ENCODE measurements at regions not wholly inside any gene's neighbourhood (a gene's known extent, or its start where the extent isn't known, plus 50 kb on each side); places are given as distances from the start of the nearest gene placed in this dataset.

GRCh38 chr7:120131096-120131839 is 141.7 kb upstream of the KCND2 start:
- Mint-ChIP-seq H3K4me3 (no peak overlapping the region), H3K27ac (no peak overlapping the region), H3K4me1 (no peaks in the 10 kb centered on the region), H3K27me3 (no peaks in the 10 kb centered on the region), H3K36me3 (ENCODE audit: low read depth) (no peaks in the 10 kb centered on the region), H3K9me3 (no peaks in the 10 kb centered on the region)
- DNase-seq, result no peak
- intact Hi-C loops (cut with micrococcal nuclease), result no loop called here

- Mint-ChIP-seq H3K27ac (no peak overlapping the region), H3K4me3 (no peak overlapping the region), H3K27me3 (no peaks in the 10 kb centered on the region), H3K9me3 (no peaks in the 10 kb centered on the region), H3K4me1 (no peaks in the 10 kb centered on the region), H3K36me3 (ENCODE audit: low read depth) (no peaks in the 10 kb centered on the region)
- intact Hi-C loops (cut with micrococcal nuclease), result no loop called here
- DNase-seq, result no peak
Measured at GRCh38 chr7:120138497-120138896, 134.5 kb upstream of the KCND2 start.

DNA sequence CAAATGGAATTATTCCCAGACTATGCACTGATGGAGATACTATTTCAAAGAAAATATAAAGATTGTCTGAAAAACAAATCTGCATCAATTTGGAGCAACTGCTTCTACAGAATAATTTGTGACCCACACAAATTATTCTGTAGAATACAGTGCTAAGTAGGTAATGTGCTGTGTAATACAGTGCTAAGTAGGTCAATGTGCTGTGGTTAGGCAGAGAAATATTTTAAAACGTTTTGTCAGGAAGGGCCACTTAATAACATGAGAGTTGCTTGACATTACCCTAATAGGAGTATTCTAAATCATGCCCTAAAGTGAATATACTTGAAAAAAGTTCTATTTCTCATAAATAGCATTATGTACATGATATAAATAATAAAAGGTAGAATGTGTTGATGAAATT is 116.5 kb upstream of the KCND2 start:
- H3K4me1 Mint-ChIP-seq, result no peaks in the 10 kb centered on the region
- intact Hi-C loops (cut with micrococcal nuclease), result no loop called here
- DNase-seq, result no peak

GRCh38 chr7:120160166-120160565 is 112.8 kb upstream of the KCND2 start:
- H3K4me3 Mint-ChIP-seq, result no peak overlapping the region
- DNase-seq, result no peak
- H3K27me3 Mint-ChIP-seq, result no peaks in the 10 kb centered on the region
- no peaks in the 10 kb centered on the region for H3K36me3 Mint-ChIP-seq (ENCODE audit: low read depth)
- H3K27ac Mint-ChIP-seq, result no peak overlapping the region
- intact Hi-C loops (cut with micrococcal nuclease), result no loop called here
- no peaks in the 10 kb centered on the region for H3K9me3 Mint-ChIP-seq
- H3K4me1 Mint-ChIP-seq, result no peaks in the 10 kb centered on the region

More for the DNA sequence above, 116.5 kb upstream of the KCND2 start:
- no peaks in the 10 kb centered on the region for H3K36me3 Mint-ChIP-seq (ENCODE audit: low read depth)
- no peak overlapping the region for H3K27ac Mint-ChIP-seq
- peaks cover 3% of the 10 kb centered on the region for H3K9me3 Mint-ChIP-seq
- no peaks in the 10 kb centered on the region for H3K27me3 Mint-ChIP-seq
- no peak overlapping the region for H3K4me3 Mint-ChIP-seq

DNA sequence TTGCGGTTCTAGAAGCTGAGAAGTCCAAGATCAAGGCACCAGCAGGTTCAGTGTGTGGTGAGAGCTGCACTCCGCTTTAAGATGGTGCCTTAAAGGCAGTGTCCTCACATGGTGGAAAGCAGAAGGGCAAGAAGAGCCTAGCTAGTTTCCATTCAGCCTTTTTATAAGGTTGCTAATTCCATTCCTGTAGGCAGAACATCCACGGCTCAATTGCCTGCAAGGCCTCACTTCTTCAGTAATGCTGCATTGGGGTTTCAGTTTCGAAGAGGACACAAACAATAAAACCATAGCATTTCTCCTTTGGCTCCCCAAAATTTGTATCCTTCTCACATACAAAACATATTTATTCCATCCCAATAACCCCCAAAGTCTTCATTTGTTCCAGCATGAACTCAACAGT is 109.5 kb upstream of the KCND2 start:
- H3K9me3 Mint-ChIP-seq, result no peaks in the 10 kb centered on the region
- H3K4me1 Mint-ChIP-seq, result no peaks in the 10 kb centered on the region
- intact Hi-C loops (cut with micrococcal nuclease), result no loop called here
- no peak overlapping the region for H3K4me3 Mint-ChIP-seq
- no peak for DNase-seq
- H3K27ac Mint-ChIP-seq, result no peak overlapping the region
- H3K36me3 Mint-ChIP-seq (ENCODE audit: low read depth), result no peaks in the 10 kb centered on the region
- H3K27me3 Mint-ChIP-seq, result no peaks in the 10 kb centered on the region

DNA sequence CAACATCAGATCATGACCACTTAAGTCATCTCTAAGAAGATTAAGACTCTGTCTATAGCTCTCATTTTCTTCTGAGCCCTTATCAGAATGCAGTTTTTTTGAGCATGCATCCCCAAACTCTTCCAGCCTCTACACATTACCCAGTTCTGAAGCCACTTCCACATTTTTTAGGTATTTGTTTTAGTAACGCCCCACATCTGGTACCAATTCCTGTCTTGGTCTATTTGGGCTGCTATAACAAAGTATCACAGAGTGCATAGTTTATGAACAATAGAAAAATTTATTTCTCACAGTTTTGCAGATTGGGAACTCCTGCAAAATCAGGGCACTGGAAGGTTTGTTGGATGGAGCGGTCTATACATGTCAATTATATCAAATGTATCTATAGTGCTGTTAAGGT is 107.7 kb upstream of the KCND2 start:
- no peak overlapping the region for H3K27ac Mint-ChIP-seq
- no peak for DNase-seq
- H3K9me3 Mint-ChIP-seq, result no peaks in the 10 kb centered on the region
- no peaks in the 10 kb centered on the region for H3K36me3 Mint-ChIP-seq (ENCODE audit: low read depth)
- no peaks in the 10 kb centered on the region for H3K4me1 Mint-ChIP-seq
- H3K4me3 Mint-ChIP-seq, result no peak overlapping the region
- no peaks in the 10 kb centered on the region for H3K27me3 Mint-ChIP-seq
- intact Hi-C loops (cut with micrococcal nuclease), result no loop called here

- no peak overlapping the region for H3K27ac Mint-ChIP-seq
- H3K4me1 Mint-ChIP-seq, result no peaks in the 10 kb centered on the region
- intact Hi-C loops (cut with micrococcal nuclease), result no loop called here
- no peaks in the 10 kb centered on the region for H3K36me3 Mint-ChIP-seq (ENCODE audit: low read depth)
- no peaks in the 10 kb centered on the region for H3K9me3 Mint-ChIP-seq
- H3K4me3 Mint-ChIP-seq, result no peak overlapping the region
- no peak for DNase-seq
- H3K27me3 Mint-ChIP-seq, result no peaks in the 10 kb centered on the region
Measured at GRCh38 chr7:120168066-120168465, 104.9 kb upstream of the KCND2 start.

GRCh38 chr7:120169996-120170783 is 102.8 kb upstream of the KCND2 start:
- Mint-ChIP-seq H3K4me3 (no peak overlapping the region), H3K36me3 (ENCODE audit: low read depth) (no peaks in the 10 kb centered on the region), H3K27me3 (no peaks in the 10 kb centered on the region), H3K4me1 (no peaks in the 10 kb centered on the region), H3K27ac (no peak overlapping the region), H3K9me3 (no peaks in the 10 kb centered on the region)
- intact Hi-C loops (cut with micrococcal nuclease), result no loop called here
- no peak for DNase-seq

DNA sequence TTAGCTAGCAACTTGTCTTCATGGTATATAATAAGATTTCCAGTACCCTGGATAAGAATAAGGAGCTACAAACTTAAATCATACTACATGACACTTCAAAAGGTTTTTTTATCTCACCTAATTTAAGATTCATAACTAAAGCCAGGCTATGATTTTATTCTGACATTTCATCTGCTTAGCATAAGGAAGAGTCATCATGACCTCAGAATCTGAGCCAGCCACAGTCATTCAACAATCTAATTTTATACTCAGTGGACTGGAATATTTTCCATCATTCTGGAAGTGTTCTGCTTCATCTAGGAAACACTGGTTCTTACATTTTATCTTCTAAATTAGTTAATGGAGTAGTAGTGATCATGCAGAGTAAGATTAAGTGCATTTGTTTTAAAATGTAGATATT is 102.1 kb upstream of the KCND2 start:
- DNase-seq, result no peak
- intact Hi-C loops (cut with micrococcal nuclease), result no loop called here
- H3K4me1 Mint-ChIP-seq, result no peaks in the 10 kb centered on the region
- H3K36me3 Mint-ChIP-seq (ENCODE audit: low read depth), result no peaks in the 10 kb centered on the region
- no peak overlapping the region for H3K27ac Mint-ChIP-seq
- H3K27me3 Mint-ChIP-seq, result no peaks in the 10 kb centered on the region
- H3K9me3 Mint-ChIP-seq, result no peaks in the 10 kb centered on the region
- H3K4me3 Mint-ChIP-seq, result no peak overlapping the region

DNA sequence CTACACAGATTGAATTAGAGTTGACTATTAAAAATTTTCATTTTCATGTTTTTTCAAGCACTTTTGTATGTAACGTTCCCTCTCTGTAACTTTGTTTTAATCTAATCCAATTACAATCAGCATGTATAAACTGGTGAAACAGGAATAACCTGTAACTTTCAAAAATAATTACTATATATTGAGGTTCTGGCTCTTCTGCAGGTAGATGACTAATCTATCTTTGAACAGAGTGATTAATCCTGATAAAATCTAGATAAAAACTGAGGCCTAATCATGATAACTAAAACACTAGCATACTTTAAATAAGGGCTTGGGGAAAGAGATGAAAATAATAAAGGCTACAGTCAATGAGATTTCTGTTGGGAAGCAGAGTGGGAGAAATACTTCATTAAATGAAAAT is 101.6 kb upstream of the KCND2 start:
- Mint-ChIP-seq H3K27me3 (no peaks in the 10 kb centered on the region), H3K36me3 (ENCODE audit: low read depth) (no peaks in the 10 kb centered on the region), H3K4me1 (no peaks in the 10 kb centered on the region), H3K9me3 (no peaks in the 10 kb centered on the region), H3K4me3 (no peak overlapping the region), H3K27ac (no peak overlapping the region)
- intact Hi-C loops (cut with micrococcal nuclease), result no loop called here
- DNase-seq, result no peak

GRCh38 chr7:120180221-120180620 is 92.8 kb upstream of the KCND2 start:
- H3K4me1 Mint-ChIP-seq, result no peaks in the 10 kb centered on the region
- H3K36me3 Mint-ChIP-seq (ENCODE audit: low read depth), result no peaks in the 10 kb centered on the region
- no peak for DNase-seq
- H3K27me3 Mint-ChIP-seq, result no peaks in the 10 kb centered on the region
- no peak overlapping the region for H3K4me3 Mint-ChIP-seq
- no peaks in the 10 kb centered on the region for H3K9me3 Mint-ChIP-seq
- intact Hi-C loops (cut with micrococcal nuclease), result no loop called here
- no peak overlapping the region for H3K27ac Mint-ChIP-seq

DNA sequence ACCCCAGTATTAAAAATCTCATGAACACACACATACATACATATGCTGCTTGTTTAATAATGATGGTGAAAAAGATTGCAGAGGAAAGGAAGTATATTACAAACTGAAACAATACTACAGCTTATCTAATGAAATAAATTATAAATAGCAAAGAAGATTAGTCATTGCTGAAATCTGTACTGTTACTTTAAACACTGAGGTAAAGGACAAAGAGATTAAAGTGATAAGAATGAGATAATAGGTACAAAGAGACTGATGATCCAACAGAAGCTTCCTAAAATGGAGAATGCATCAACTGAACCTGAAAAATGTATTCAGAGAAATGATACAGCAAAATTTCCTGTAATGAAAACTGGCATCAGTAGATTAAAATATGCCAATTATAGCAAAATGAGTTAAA is 91.5 kb upstream of the KCND2 start:
- no peaks in the 10 kb centered on the region for H3K27me3 Mint-ChIP-seq
- no peaks in the 10 kb centered on the region for H3K36me3 Mint-ChIP-seq (ENCODE audit: low read depth)
- H3K27ac Mint-ChIP-seq, result no peak overlapping the region
- no peak for DNase-seq
- no peaks in the 10 kb centered on the region for H3K4me1 Mint-ChIP-seq
- H3K9me3 Mint-ChIP-seq, result no peaks in the 10 kb centered on the region
- H3K4me3 Mint-ChIP-seq, result no peak overlapping the region
- intact Hi-C loops (cut with micrococcal nuclease), result no loop called here

GRCh38 chr7:120184866-120185265 is 88.1 kb upstream of the KCND2 start:
- H3K9me3 Mint-ChIP-seq, result no peaks in the 10 kb centered on the region

DNA sequence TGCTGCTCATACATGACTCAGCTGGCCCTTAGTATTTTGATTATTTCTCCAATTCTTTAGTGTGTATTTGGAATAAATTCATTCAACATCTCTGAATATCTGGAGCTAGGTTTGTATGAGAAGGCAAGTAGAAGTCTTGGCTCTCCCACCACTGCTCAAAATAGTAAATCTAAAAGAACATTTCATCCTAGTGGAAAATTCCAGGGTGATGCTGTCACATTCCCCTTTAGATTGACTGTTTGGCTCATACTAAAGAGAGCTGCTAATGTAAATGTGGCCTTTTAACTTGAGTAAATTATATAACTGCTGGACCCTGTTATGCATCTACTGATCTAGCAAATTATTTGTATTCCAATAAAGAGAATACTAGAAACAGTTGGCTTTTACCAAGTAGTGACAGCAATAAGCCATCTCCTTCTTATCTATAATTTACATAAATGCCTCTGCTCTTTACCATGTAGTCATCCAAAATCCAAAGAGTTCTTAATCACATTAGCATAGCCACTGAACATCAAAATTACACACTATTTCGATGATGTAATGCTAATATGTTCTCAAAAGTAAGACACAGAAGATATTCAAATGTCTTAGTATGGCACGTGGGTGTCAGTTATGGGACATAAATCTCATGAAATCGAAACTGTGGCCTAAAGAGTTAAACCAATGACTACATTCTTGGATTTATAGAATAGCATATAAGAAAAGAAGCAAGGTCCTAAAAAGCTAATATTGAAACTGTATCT is 86.9 kb upstream of the KCND2 start:
- no peak overlapping the region for H3K4me3 Mint-ChIP-seq
- DNase-seq, result no peak
- H3K9me3 Mint-ChIP-seq, result no peaks in the 10 kb centered on the region
- no peak overlapping the region for H3K27ac Mint-ChIP-seq
- no peaks in the 10 kb centered on the region for H3K4me1 Mint-ChIP-seq
- no peaks in the 10 kb centered on the region for H3K27me3 Mint-ChIP-seq
- intact Hi-C loops (cut with micrococcal nuclease), result no loop called here
- no peaks in the 10 kb centered on the region for H3K36me3 Mint-ChIP-seq (ENCODE audit: low read depth)

More at GRCh38 chr7:120184866-120185265, 88.1 kb upstream of the KCND2 start:
- no peaks in the 10 kb centered on the region for H3K36me3 Mint-ChIP-seq (ENCODE audit: low read depth)
- H3K4me3 Mint-ChIP-seq, result no peak overlapping the region
- DNase-seq, result no peak
- H3K27ac Mint-ChIP-seq, result no peak overlapping the region
- no peaks in the 10 kb centered on the region for H3K27me3 Mint-ChIP-seq
- H3K4me1 Mint-ChIP-seq, result no peaks in the 10 kb centered on the region
- intact Hi-C loops (cut with micrococcal nuclease), result no loop called here
